Stomach (tissue), 8 donors: ENCODE measurements at regions not wholly inside any gene's neighbourhood (a gene's known extent, or its start where the extent isn't known, plus 50 kb on each side); places are given as distances from the start of the nearest gene placed in this dataset.

Source experiments
- DNase-seq, 2 donors: peaks; one replicate each; pipeline versions ENCODE4 v3.0.0 to v3.0.0-alpha.2; 2013 to 2019
- H3K27ac ChIP-seq, 5 donors: fragments of 200-600 bp in 4 of 5; sonication (generic) in 4 of 5; one replicate each; pipeline ENCODE4 v1.5.1; 2013 to 2019; ENCODE audit warnings: mild to moderate bottlenecking in 1 of 5, moderate library complexity in 1 of 5
- H3K27me3 ChIP-seq, 3 donors: fragments of 200-600 bp; sonication (generic); one replicate each; pipeline ENCODE4 v1.5.1; 2017 to 2019; ENCODE audit warnings: mixed run types in 1 of 3
- H3K36me3 ChIP-seq, 4 donors: fragments of 200-600 bp; sonication (generic); 1 replicate in 3 of 4; 2 replicates in 1 of 4; pipeline ENCODE4 v1.5.1; 2016 to 2019
- H3K4me1 ChIP-seq, 4 donors: fragments of 200-600 bp; sonication (generic); one replicate each; pipeline ENCODE4 v1.5.1; 2016 to 2019
- H3K4me3 ChIP-seq, 4 donors: fragments of 200-600 bp; sonication (generic) in 3 of 4; one replicate each; pipeline ENCODE4 v1.5.1; 2016 to 2019; ENCODE audit warnings: mild to moderate bottlenecking in 1 of 4
- H3K9me3 ChIP-seq, 4 donors: fragments of 200-600 bp; sonication (generic); one replicate each; pipeline ENCODE4 v1.5.1; 2016 to 2019
- CTCF ChIP-seq, 7 experiments: fragments of 450-650 bp in 4 of 7; fragments of 200-600 bp in 3 of 7; sonication (generic) in 3 of 7; IDR thresholded peaks; one replicate each; pipeline ENCODE4 v1.5.1; 2016 to 2019; ENCODE audit warnings: antibody characterized with exemption in 7 of 7, control low read depth in 2 of 7, mild to moderate bottlenecking in 1 of 7
- EP300 ChIP-seq: sonication (generic); formaldehyde crosslinking; IDR thresholded peaks from one replicate; pipeline ENCODE4 v1.6.1; 2017; ENCODE audit warnings: antibody characterized with exemption
- POLR2A ChIP-seq, 4 donors: fragments of 450-650 bp; IDR thresholded peaks; one replicate each; pipeline ENCODE4 v1.6.1; 2016; ENCODE audit warnings: antibody characterized with exemption in 4 of 4, control low read depth in 2 of 4, mild to moderate bottlenecking in 1 of 4, moderate library complexity in 1 of 4
- POLR2AphosphoS5 ChIP-seq, 3 donors: sonication (generic); formaldehyde crosslinking; IDR thresholded peaks; one replicate each; pipeline ENCODE4 v1.6.1; 2016; ENCODE audit warnings: antibody characterized with exemption in 3 of 3
- WGBS, 5 donors: extraction: QIAGEN DNeasy Blood & Tissue Kit in 3 of 5; methylation state at CpG; one replicate each; pipeline versions ENCODE4 v1.1.5 to v1.1.7; 2013 to 2018; 5-methylcytosine and 5-hydroxymethylcytosine counted together
- intact Hi-C: fragments of 100-400 bp; cut with DNase I; formaldehyde crosslinking; loops from one replicate; pipeline ENCODE4 v1.15.1; 2023; ENCODE audit warnings: low total_unique reads
- donor health status: healthy with polysubstance abuse.
- donor health status: Bipolar disorder and iron deficiency.
- donor health status: healthy.

GRCh38 chr7:49417034-49417433 lies 356.4 kb upstream of the VWC2 start:
- TF ChIP-seq POLR2A (IDR thresholded peaks at IDR 0.05) = no peak
- no peak for TF ChIP-seq CTCF (IDR thresholded peaks at IDR 0.05)
- no peak overlapping the region for H3K27ac ChIP-seq
- no peaks in the 10 kb centered on the region for H3K9me3 ChIP-seq
- H3K36me3 ChIP-seq = no peaks in the 10 kb centered on the region
- no peaks in the 10 kb centered on the region for H3K27me3 ChIP-seq
- DNase-seq = no peak
- no peak overlapping the region for H3K4me3 ChIP-seq
- intact Hi-C loops = no loop called here
- H3K4me1 ChIP-seq = no peaks in the 10 kb centered on the region
- WGBS, 5 donors = 45 to 71% (median 56%) methylated on average over 2 of the region's 2 CpGs

DNA sequence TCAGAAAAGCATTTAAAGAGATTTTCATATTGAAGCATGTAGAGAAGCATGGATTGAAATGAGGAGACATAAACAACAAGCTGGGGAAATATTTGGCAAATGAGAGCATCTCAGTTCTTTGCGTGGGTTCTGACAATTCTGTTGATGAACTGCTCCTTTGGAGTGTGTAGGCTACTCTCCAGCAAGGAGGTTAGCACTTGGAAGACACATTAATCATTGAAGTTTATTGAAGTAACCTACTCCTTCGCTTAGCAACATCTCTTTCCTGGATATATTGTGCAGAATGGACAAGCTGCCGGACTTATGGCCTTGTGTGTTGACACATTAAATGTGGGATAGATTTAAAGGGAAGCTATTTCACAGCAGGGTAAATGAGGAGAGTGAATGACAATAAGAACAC lies 354.5 kb upstream of the VWC2 start:
- Histone ChIP-seq H3K4me3 (no peak overlapping the region), H3K9me3 (no peaks in the 10 kb centered on the region), H3K4me1 (no peaks in the 10 kb centered on the region), H3K27ac (no peak overlapping the region), H3K36me3 (no peaks in the 10 kb centered on the region), H3K27me3 (no peaks in the 10 kb centered on the region)
- WGBS, 5 donors = 45 to 62% (median 53%) methylated on average over 3 of the region's 3 CpGs
- intact Hi-C loops = no loop called here
- TF ChIP-seq POLR2A (IDR thresholded peaks at IDR 0.05) (no peak), CTCF (IDR thresholded peaks at IDR 0.05) (no peak), POLR2AphosphoS5 (IDR thresholded peaks at IDR 0.05) (no peak), EP300 (no peak)
- DNase-seq = peak in 1 of 2 donors; percentile 45

DNA sequence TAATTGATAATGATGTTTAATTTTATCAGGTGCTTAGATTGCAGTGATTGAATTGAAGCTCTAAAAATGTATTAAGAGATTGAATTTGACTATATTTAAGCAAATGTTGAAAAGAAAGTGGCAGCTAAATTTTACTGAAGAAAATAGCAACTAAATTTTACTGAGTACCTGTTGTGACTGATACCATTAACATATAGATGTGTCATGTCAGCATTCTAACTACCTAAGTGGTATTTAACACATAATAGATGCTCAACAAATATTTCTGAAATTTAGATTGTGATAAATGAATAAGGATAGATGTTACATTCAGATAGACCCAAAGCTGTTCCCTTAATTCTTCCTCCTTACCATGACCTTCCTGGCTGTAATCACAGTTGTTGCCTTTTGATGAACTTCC lies 350.9 kb upstream of the VWC2 start:
- intact Hi-C loops = no loop called here
- Histone ChIP-seq H3K4me1 (no peaks in the 10 kb centered on the region), H3K27me3 (no peaks in the 10 kb centered on the region), H3K27ac (no peak overlapping the region), H3K4me3 (no peak overlapping the region), H3K9me3 (no peaks in the 10 kb centered on the region), H3K36me3 (no peaks in the 10 kb centered on the region)
- DNase-seq = no peak
- TF ChIP-seq POLR2AphosphoS5 (IDR thresholded peaks at IDR 0.05) (no peak), POLR2A (IDR thresholded peaks at IDR 0.05) (no peak), EP300 (no peak), CTCF (IDR thresholded peaks at IDR 0.05) (no peak)

DNA sequence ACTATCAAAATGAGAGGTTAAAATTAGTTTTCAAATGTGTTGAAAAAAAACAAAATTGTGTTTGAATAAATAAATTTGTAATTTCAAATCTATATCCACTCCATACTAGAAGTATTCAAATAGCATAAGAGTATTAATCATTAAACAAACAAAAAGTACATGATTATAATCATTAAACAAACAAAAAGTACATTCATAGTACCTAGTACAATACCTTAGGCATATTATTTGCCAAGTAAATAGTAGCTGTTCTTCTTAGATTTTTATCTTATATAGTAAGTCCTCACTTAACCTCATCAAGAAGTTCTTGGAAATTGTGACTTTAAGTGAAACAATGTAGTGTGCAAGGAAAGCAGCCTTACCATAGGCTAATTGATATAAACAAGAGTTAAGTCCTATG lies 349.3 kb upstream of the VWC2 start:
- Histone ChIP-seq H3K4me1 (no peaks in the 10 kb centered on the region), H3K4me3 (no peak overlapping the region), H3K27me3 (no peaks in the 10 kb centered on the region), H3K36me3 (no peaks in the 10 kb centered on the region), H3K9me3 (no peaks in the 10 kb centered on the region), H3K27ac (no peak overlapping the region)
- no peak for DNase-seq
- no peak for TF ChIP-seq CTCF (IDR thresholded peaks at IDR 0.05)
- no peak for TF ChIP-seq EP300
- TF ChIP-seq POLR2AphosphoS5 (IDR thresholded peaks at IDR 0.05) = no peak
- TF ChIP-seq POLR2A (IDR thresholded peaks at IDR 0.05) = no peak
- intact Hi-C loops = no loop called here
